ENCODE measurements at regions not wholly inside any gene's neighbourhood (a gene's known extent, or its start where the extent isn't known, plus 50 kb on each side); places are given as distances from the start of the nearest gene placed in this dataset.

DNA sequence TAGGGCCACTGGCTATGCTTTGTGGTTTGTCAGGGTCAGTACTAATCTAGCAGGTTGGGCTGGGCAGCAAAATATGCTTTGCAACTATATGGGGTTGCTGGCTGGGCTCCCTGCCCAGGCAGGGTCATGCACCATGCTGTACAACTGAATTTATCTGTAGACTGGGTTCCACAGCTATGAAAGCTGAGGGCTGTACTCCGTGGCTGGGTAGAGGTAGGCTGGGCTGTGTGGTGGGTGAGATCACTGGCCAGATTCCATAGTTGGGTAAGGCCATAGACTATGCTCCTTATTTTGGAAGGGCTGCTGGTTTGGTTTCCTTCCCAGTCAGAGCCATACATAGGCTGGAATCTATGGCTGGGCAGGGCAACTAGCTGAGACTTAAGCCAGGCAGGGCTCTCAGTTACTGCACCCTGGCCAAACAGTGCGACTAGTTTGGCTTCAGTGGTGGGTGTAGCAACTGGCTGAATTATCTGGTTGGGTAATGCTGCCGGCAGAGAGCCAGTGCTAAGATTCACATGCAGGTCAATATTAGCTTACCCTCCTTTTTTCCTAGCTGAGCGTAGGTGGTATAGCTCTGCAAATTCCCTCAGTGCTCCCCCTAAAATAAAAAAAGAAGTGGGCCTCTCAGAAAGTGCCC is 769.1 kb upstream of the CDH8 start:
- TF ChIP-seq CTCF (IDR thresholded peaks at IDR 0.05) (no peak), POLR2A (IDR thresholded peaks at IDR 0.05) (no peak)
